SK-N-SH (cell line): ENCODE measurements at regions not wholly inside any gene's neighbourhood (a gene's known extent, or its start where the extent isn't known, plus 50 kb on each side); places are given as distances from the start of the nearest gene placed in this dataset.

ENCODE experiments used
- CTCF ChIA-PET: fragments of 300-600, 350-600 bp; formaldehyde crosslinking; extraction: SDS; loops from one replicate; lab custom pipeline; 2021; lab: Yijun Ruan, JAX
- POLR2A ChIA-PET: fragments of 350-600 bp; sonication (Branson Sonifier 250); formaldehyde crosslinking; extraction: SDS; loops from one replicate; lab custom pipeline; 2020; ENCODE audit warnings: antibody characterized with exemption, inconsistent platforms; lab: Yijun Ruan, JAX
- DNase-seq: peaks from one replicate; pipeline ENCODE4 v3.0.0; 2012
- H2AFZ ChIP-seq: fragments of 200-600 bp; sonication (generic); 2 replicates; pipeline ENCODE4 v1.8.1; 2016; ENCODE audit warnings: antibody characterized with exemption, mild to moderate bottlenecking, low read depth
- H3F3A ChIP-seq: fragments of 200-600 bp; sonication (generic); replicated peaks from 2 replicates; pipeline ENCODE3; 2016; ENCODE audit warnings: antibody characterized with exemption, mild to moderate bottlenecking; ENCODE audit not compliant: insufficient read depth
- H3K27ac ChIP-seq, 2 experiments: fragments of 200-500 bp in 1 of 2; fragments of 200-600 bp in 1 of 2; sonication (Bioruptor generic) in 1 of 2; sonication (generic), shearing (Covaris generic) in 1 of 2; 2 replicates each; pipeline versions ENCODE4 v1.5.1 to v1.6.1; 2014 to 2016; ENCODE audit warnings: low read depth in 2 of 2, inconsistent platforms in 1 of 2, low read length in 1 of 2, mild to moderate bottlenecking in 1 of 2, mixed read lengths in 1 of 2
- H3K27me3 ChIP-seq: fragments of 200-600 bp; sonication (generic), shearing (Covaris generic); 2 replicates; pipeline ENCODE4 v1.6.1; 2016; ENCODE audit warnings: mixed run types; ENCODE audit not compliant: insufficient read depth
- H3K36me3 ChIP-seq, 2 experiments: fragments of 200-500 bp in 1 of 2; fragments of 200-600 bp in 1 of 2; sonication (Bioruptor generic) in 1 of 2; sonication (generic) in 1 of 2; replicated peaks in 1 of 2; 2 replicates each; pipeline versions ENCODE3 to v1.5.1; 2014 to 2016; ENCODE audit warnings: low read length in 1 of 2, mild to moderate bottlenecking in 1 of 2; ENCODE audit not compliant: insufficient read depth in 2 of 2, control insufficient read depth in 1 of 2
- H3K4me1 ChIP-seq, 2 experiments: fragments of 200-500 bp in 1 of 2; fragments of 200-600 bp in 1 of 2; sonication (Bioruptor generic) in 1 of 2; sonication (generic), shearing (Covaris generic) in 1 of 2; 2 replicates each; pipeline versions ENCODE4 v1.5.1 to v1.6.1; 2014 to 2016; ENCODE audit warnings: low read depth in 1 of 2, low read length in 1 of 2, mixed run types in 1 of 2; ENCODE audit not compliant: insufficient read depth in 2 of 2, control insufficient read depth in 1 of 2
- H3K4me2 ChIP-seq: fragments of 200-600 bp; sonication (generic), shearing (Covaris generic); 2 replicates; pipeline ENCODE4 v1.6.1; 2017; ENCODE audit warnings: mixed run types
- H3K4me3 ChIP-seq, 2 experiments: fragments of 200-500 bp in 1 of 2; fragments of 200-600 bp in 1 of 2; sonication (Bioruptor generic) in 1 of 2; sonication (generic), shearing (Covaris generic) in 1 of 2; 2 replicates each; pipeline versions ENCODE4 v1.5.1 to v1.8.1; 2014 to 2016; ENCODE audit warnings: low read depth in 2 of 2, inconsistent platforms in 1 of 2, low read length in 1 of 2, mild to moderate bottlenecking in 1 of 2, mixed read lengths in 1 of 2, moderate library complexity in 1 of 2
- H3K79me2 ChIP-seq: fragments of 200-600 bp; sonication (generic); 2 replicates; pipeline ENCODE4 v1.8.1; 2017; ENCODE audit warnings: mild to moderate bottlenecking; ENCODE audit not compliant: insufficient read depth
- H3K9ac ChIP-seq: fragments of 200-600 bp; sonication (generic); 2 replicates; pipeline ENCODE4 v1.6.1; 2017; ENCODE audit warnings: mixed run types
- H3K9me2 ChIP-seq: fragments of 200-600 bp; sonication (generic); 2 replicates; pipeline ENCODE4 v1.6.1; 2017; ENCODE audit warnings: mixed run types
- H3K9me3 ChIP-seq: fragments of 200-600 bp; sonication (generic); 2 replicates; pipeline ENCODE4 v1.6.1; 2017; ENCODE audit warnings: mixed run types, mild to moderate bottlenecking, moderate library complexity
- H4K20me1 ChIP-seq: fragments of 200-600 bp; sonication (generic); 2 replicates; pipeline ENCODE4 v1.6.1; 2017; ENCODE audit warnings: mild to moderate bottlenecking, mixed run types; ENCODE audit not compliant: insufficient read depth
- EP300 ChIP-seq, 2 experiments: IDR thresholded peaks; 2 replicates each; pipeline versions ENCODE4 v1.4.0 to v1.6.1; 2012; ENCODE audit warnings: borderline replicate concordance in 1 of 2, low read depth in 1 of 2, low read length in 1 of 2
- FOXJ3 ChIP-seq: sonication (generic); formaldehyde crosslinking; IDR thresholded peaks from 2 replicates; pipeline ENCODE4 v1.5.1; 2020; ENCODE audit warnings: mild to moderate bottlenecking, missing genetic modification reagents
- IRF3 ChIP-seq: fragments of 150-350 bp; IDR thresholded peaks from 2 replicates; pipeline ENCODE4 v1.6.1; 2016; ENCODE audit warnings: mild to moderate bottlenecking, low read depth, low read length
- JUND ChIP-seq: IDR thresholded peaks from 2 replicates; pipeline ENCODE4 v1.4.0; 2012
- MXI1 ChIP-seq: IDR thresholded peaks from 2 replicates; pipeline ENCODE4 v1.6.1; 2012; ENCODE audit warnings: mild to moderate bottlenecking, low read depth, low read length, improper control_type of control experiment
- NRF1 ChIP-seq: IDR thresholded peaks from 2 replicates; pipeline ENCODE4 v1.6.1; 2012; ENCODE audit warnings: low read depth, mild to moderate bottlenecking, low read length
- RAD21 ChIP-seq: IDR thresholded peaks from 2 replicates; pipeline ENCODE4 v1.6.1; 2012; ENCODE audit warnings: mild to moderate bottlenecking, low read length
- REST ChIP-seq: IDR thresholded peaks from 2 replicates; pipeline ENCODE4 v1.6.1; 2012; ENCODE audit warnings: mild to moderate bottlenecking, low read depth, low read length, moderate library complexity
- RXRA ChIP-seq: IDR thresholded peaks from 2 replicates; pipeline ENCODE4 v1.4.0; 2012; ENCODE audit warnings: low read depth, mild to moderate bottlenecking, borderline replicate concordance
- SMC3 ChIP-seq: IDR thresholded peaks from 2 replicates; pipeline ENCODE4 v1.6.1; 2012; ENCODE audit warnings: low read depth, low read length, improper control_type of control experiment
- TEAD4 ChIP-seq: IDR thresholded peaks from 2 replicates; pipeline ENCODE4 v1.4.0; 2012; ENCODE audit warnings: mild to moderate bottlenecking, borderline replicate concordance; ENCODE audit not compliant: insufficient read depth
- WGBS: methylation state at CpG from one replicate; pipeline ENCODE4 v1.1.6; 2017; ENCODE audit warnings: low lambda C conversion rate; 5-methylcytosine and 5-hydroxymethylcytosine counted together
- TF ChIP-seq, protein P1 (sequence below): fragments of 200-600 bp; sonication (generic); IDR thresholded peaks from 2 replicates; pipeline ENCODE4 v1.6.1; 2017; ENCODE audit warnings: antibody characterized with exemption, mild to moderate bottlenecking, moderate library complexity

GRCh38 chr5:171629221-171629620, 156.4 kb upstream of the SMIM23 start:
- POLR2A ChIA-PET: no interaction called here
- no peak overlapping the region for H3K27ac ChIP-seq

DNA sequence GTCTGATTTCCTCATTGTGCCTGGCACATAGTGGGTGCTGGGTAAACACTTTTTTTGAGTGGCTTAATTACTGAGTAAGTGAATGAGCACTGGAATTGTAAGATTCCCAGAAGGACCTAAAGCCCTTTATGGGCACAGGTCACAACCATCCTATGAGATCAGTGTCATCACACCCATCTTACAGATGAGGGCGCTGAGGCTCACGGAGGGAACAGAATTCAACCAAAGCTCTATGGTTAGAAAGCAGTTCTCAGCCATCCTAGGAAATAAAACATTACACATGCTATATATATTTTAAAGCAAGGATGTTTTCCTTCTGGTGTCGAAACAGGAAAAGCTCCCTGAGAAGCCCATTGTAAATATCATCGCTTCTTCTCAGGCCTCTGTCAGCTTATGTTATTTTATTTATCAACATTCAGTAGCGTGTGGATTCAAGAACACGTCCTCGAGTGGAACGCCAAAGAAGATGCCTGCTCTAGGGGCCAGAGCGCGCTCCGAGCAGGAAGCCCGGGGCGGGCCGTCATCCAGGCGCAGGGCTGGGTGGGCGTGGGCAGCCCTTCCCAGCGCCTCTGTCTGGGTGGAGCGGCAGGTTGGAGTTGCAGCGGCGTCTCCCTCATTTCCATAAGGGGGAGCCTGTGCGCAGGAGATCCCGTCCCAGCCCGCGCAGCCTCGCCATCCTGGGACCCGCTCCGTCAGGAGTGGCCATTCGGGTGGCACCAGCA, 155.8 kb upstream of the SMIM23 start:
- Histone ChIP-seq H3K4me2 (peak overlapping the region; percentile 54), H4K20me1 (no peaks in the 10 kb centered on the region), H3K9ac (no peak overlapping the region), H2AFZ (peak overlapping the region; percentile 68; the same call in 1 of the 2 replicates), H3K4me3 (peak overlapping the region in 1 of 2 experiments; percentile 21; a peak in 2 of 4 replicates), H3K27ac (no peak overlapping the region), H3K36me3 (no peaks in the 10 kb centered on the region), H3K9me3 (no peaks in the 10 kb centered on the region), H3K9me2 (no peaks in the 10 kb centered on the region), H3K79me2 (no peaks in the 10 kb centered on the region), H3K27me3 (0 out of 2 replicates have a peak, but pooled peaks cover 9% of the 10 kb centered on the region), H3K4me1 (peaks cover 0 to 11% of the 10 kb centered on the region in 2 experiments; a peak in 1 of 4 replicates), H3F3A (no peaks in the 10 kb centered on the region)
- DNase-seq: peak; percentile 91
- ChIA-PET CTCF (interaction anchor here (0.7 to 4.9 kb wide), 48 partner anchors 9 to 664 kb away, joined by 3 to 33 read pairs (median 4); partner anchors contain the start of gene FGF18), POLR2A (no interaction called here)
- WGBS: 14% methylated on average over 17 of the region's 28 CpGs
- no peak for TF ChIP-seq EP300 (IDR thresholded peaks at IDR 0.05; ENCODE audit: borderline replicate concordance in 1 of 2, low read depth in 1 of 2, low read length in 1 of 2)
- no peak for TF ChIP-seq IRF3
- TF ChIP-seq REST: no peak
- TF ChIP-seq SMC3: peak; percentile 73
- peak; percentile 51 for TF ChIP-seq NRF1
- no peak for TF ChIP-seq JUND
- TF ChIP-seq RAD21: peak; percentile 78
- TF ChIP-seq, protein P1, sequence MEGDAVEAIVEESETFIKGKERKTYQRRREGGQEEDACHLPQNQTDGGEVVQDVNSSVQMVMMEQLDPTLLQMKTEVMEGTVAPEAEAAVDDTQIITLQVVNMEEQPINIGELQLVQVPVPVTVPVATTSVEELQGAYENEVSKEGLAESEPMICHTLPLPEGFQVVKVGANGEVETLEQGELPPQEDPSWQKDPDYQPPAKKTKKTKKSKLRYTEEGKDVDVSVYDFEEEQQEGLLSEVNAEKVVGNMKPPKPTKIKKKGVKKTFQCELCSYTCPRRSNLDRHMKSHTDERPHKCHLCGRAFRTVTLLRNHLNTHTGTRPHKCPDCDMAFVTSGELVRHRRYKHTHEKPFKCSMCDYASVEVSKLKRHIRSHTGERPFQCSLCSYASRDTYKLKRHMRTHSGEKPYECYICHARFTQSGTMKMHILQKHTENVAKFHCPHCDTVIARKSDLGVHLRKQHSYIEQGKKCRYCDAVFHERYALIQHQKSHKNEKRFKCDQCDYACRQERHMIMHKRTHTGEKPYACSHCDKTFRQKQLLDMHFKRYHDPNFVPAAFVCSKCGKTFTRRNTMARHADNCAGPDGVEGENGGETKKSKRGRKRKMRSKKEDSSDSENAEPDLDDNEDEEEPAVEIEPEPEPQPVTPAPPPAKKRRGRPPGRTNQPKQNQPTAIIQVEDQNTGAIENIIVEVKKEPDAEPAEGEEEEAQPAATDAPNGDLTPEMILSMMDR: peak; percentile 47
- no peak; the same call in 1 of the 2 replicates for TF ChIP-seq MXI1
- no peak for TF ChIP-seq TEAD4
- TF ChIP-seq FOXJ3 (CRISPR knock-in tag): no peak

More at GRCh38 chr5:171629221-171629620, 156.4 kb upstream of the SMIM23 start:
- peaks cover 0 to 11% of the 10 kb centered on the region in 2 experiments; a peak in 1 of 4 replicates for H3K4me1 ChIP-seq
- H3K27me3 ChIP-seq: 0 out of 2 replicates have a peak, but pooled peaks cover 9% of the 10 kb centered on the region
- CTCF ChIA-PET: interaction anchor here (0.7 to 4.9 kb wide), 31 partner anchors 9 to 488 kb away, joined by 3 to 33 read pairs (median 4); partner anchors contain the start of gene FGF18
- TF ChIP-seq RXRA: no peak
- TF ChIP-seq, protein P1: no peak
- no peak for DNase-seq
- no peak overlapping the region for H3K9ac ChIP-seq
- H3K4me2 ChIP-seq: no peak overlapping the region
- no peak overlapping the region for H2AFZ ChIP-seq
- H3K79me2 ChIP-seq: no peaks in the 10 kb centered on the region
- no peaks in the 10 kb centered on the region for H3K9me3 ChIP-seq
- H3K9me2 ChIP-seq: no peaks in the 10 kb centered on the region
- 57% methylated on average over 7 of the region's 7 CpGs for WGBS
- no peaks in the 10 kb centered on the region for H3F3A ChIP-seq
- no peaks in the 10 kb centered on the region for H3K36me3 ChIP-seq
- no peak overlapping the region for H3K4me3 ChIP-seq
- no peaks in the 10 kb centered on the region for H4K20me1 ChIP-seq
